ENCODE measurements at regions not wholly inside any gene's neighbourhood (a gene's known extent, or its start where the extent isn't known, plus 50 kb on each side); places are given as distances from the start of the nearest gene placed in this dataset.

DNA sequence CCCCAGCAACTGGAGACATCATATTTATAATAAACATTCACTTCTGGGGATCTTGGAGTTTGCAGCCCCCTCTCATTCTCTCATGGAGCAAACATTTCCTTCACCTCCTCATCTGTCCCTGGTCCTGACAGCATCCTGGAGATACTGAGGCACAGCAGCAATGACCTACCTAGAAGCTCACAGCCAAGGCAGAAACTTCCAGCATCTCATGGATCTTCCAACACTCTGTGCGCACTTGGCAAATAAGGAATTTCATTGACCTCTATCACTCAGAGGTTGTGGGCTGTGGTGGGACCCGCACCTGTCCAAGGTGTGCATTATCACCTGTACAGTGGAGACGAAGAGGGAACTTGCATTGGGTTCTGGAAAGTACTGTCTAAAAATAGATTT lies 109.8 kb downstream of the GGTLC2 start:
- TF ChIP-seq, protein P1, sequence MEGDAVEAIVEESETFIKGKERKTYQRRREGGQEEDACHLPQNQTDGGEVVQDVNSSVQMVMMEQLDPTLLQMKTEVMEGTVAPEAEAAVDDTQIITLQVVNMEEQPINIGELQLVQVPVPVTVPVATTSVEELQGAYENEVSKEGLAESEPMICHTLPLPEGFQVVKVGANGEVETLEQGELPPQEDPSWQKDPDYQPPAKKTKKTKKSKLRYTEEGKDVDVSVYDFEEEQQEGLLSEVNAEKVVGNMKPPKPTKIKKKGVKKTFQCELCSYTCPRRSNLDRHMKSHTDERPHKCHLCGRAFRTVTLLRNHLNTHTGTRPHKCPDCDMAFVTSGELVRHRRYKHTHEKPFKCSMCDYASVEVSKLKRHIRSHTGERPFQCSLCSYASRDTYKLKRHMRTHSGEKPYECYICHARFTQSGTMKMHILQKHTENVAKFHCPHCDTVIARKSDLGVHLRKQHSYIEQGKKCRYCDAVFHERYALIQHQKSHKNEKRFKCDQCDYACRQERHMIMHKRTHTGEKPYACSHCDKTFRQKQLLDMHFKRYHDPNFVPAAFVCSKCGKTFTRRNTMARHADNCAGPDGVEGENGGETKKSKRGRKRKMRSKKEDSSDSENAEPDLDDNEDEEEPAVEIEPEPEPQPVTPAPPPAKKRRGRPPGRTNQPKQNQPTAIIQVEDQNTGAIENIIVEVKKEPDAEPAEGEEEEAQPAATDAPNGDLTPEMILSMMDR (IDR thresholded peaks at IDR 0.05): no peak
- no peak for TF ChIP-seq POLR2A (IDR thresholded peaks at IDR 0.05)

Data from Peyer's patch (tissue), 4 donors.